Calu3 (cell line): ENCODE measurements at regions not wholly inside any gene's neighbourhood (a gene's known extent, or its start where the extent isn't known, plus 50 kb on each side); places are given as distances from the start of the nearest gene placed in this dataset.

Source experiments
- BruUV-seq: library from RNA; stranded (reverse); fragments of 400-500 nt; replicated peaks from 2 replicates; lab custom pipeline; 2021; lab: Mats Ljungman, UMichigan
- CTCF ChIA-PET: fragments of 300-600 bp; sonication (Branson Sonifier 250); formaldehyde crosslinking; loops from one replicate; lab custom pipeline; 2022; ENCODE audit warnings: antibody characterized with exemption; lab: Charles Lee
- DNase-seq: peaks from one replicate; pipeline ENCODE4 v3.0.0; 2022
- H3K27ac Mint-ChIP-seq: one replicate; pipeline ENCODE4 v1.8.0; 2022; ENCODE audit warnings: mixed read lengths; ENCODE audit not compliant: unreplicated experiment
- H3K27me3 Mint-ChIP-seq: one replicate; pipeline ENCODE4 v1.8.0; 2022; ENCODE audit warnings: mixed read lengths; ENCODE audit not compliant: unreplicated experiment
- H3K36me3 Mint-ChIP-seq: one replicate; pipeline ENCODE4 v1.8.0; 2022; ENCODE audit warnings: mild to moderate bottlenecking, moderate library complexity, mixed read lengths; ENCODE audit not compliant: insufficient read depth, unreplicated experiment
- H3K4me1 Mint-ChIP-seq: one replicate; pipeline ENCODE4 v1.8.0; 2022; ENCODE audit warnings: mild to moderate bottlenecking, low read depth, mixed read lengths; ENCODE audit not compliant: unreplicated experiment
- H3K4me3 Mint-ChIP-seq: one replicate; pipeline ENCODE4 v1.8.0; 2022; ENCODE audit warnings: mild to moderate bottlenecking, low read depth, moderate library complexity, mixed read lengths; ENCODE audit not compliant: unreplicated experiment
- H3K9me3 Mint-ChIP-seq: one replicate; pipeline ENCODE4 v1.8.0; 2022; ENCODE audit warnings: low read depth, mixed read lengths; ENCODE audit not compliant: unreplicated experiment
- intact Hi-C: fragments of 100-400 bp; cut with micrococcal nuclease; formaldehyde crosslinking; loops from one replicate; pipeline ENCODE4 v1.10.0; 2022; ENCODE audit not compliant: unreplicated experiment
- TF ChIP-seq, protein P1 (sequence below): fragments of 200-600 bp; IDR thresholded peaks from one replicate; pipeline ENCODE4 v1.8.0; 2022; ENCODE audit warnings: antibody characterized with exemption; ENCODE audit not compliant: unreplicated experiment

- TF ChIP-seq, protein P1, sequence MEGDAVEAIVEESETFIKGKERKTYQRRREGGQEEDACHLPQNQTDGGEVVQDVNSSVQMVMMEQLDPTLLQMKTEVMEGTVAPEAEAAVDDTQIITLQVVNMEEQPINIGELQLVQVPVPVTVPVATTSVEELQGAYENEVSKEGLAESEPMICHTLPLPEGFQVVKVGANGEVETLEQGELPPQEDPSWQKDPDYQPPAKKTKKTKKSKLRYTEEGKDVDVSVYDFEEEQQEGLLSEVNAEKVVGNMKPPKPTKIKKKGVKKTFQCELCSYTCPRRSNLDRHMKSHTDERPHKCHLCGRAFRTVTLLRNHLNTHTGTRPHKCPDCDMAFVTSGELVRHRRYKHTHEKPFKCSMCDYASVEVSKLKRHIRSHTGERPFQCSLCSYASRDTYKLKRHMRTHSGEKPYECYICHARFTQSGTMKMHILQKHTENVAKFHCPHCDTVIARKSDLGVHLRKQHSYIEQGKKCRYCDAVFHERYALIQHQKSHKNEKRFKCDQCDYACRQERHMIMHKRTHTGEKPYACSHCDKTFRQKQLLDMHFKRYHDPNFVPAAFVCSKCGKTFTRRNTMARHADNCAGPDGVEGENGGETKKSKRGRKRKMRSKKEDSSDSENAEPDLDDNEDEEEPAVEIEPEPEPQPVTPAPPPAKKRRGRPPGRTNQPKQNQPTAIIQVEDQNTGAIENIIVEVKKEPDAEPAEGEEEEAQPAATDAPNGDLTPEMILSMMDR, result no peak
- DNase-seq, result no peak
- Mint-ChIP-seq H3K4me1 (no peaks in the 10 kb centered on the region), H3K27ac (no peak overlapping the region), H3K9me3 (no peaks in the 10 kb centered on the region), H3K4me3 (no peak overlapping the region), H3K36me3 (no peaks in the 10 kb centered on the region), H3K27me3 (peaks cover 78% of the 10 kb centered on the region)
- intact Hi-C loops, result no loop called here
- BruUV-seq, result no TSS peak
- CTCF ChIA-PET, result interaction anchor here (0.6 to 0.7 kb wide), 2 partner anchors 14 to 141 kb away, joined by 3 read pairs; no protein-coding TSS in a partner anchor
Observed at GRCh38 chr3:135740751-135741150, 224.8 kb upstream of the PPP2R3A start.

- CTCF ChIA-PET, result no interaction called here
- peaks cover 90% of the 10 kb centered on the region for H3K27me3 Mint-ChIP-seq
Observed at GRCh38 chr3:135751991-135752390, 213.5 kb upstream of the PPP2R3A start.

DNA sequence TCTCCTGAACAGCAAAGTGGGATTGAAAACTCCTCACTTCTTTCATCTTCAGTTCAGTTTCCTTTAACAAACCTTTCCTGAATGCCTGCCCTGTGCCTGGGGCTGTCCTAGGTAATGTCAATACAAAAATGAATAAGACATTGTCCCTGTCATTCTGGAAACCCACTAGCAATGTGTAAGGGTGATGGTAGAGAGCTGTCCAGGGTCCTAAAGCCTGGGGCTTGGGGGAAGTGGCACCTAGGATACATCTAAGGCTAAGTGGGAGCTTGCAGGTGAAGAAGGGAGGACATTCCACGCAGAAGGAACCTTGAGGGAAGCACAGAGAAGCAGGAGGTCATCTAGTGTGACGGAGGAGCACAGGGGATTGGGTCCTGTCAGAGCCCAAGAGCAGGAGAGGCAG is 212.7 kb upstream of the PPP2R3A start:
- H3K4me1 Mint-ChIP-seq, result no peaks in the 10 kb centered on the region
- no TSS peak for BruUV-seq
- no peaks in the 10 kb centered on the region for H3K36me3 Mint-ChIP-seq

More at GRCh38 chr3:135751991-135752390, 213.5 kb upstream of the PPP2R3A start:
- no peak overlapping the region for H3K27ac Mint-ChIP-seq
- TF ChIP-seq, protein P1, result no peak
- no peak for DNase-seq
- no peaks in the 10 kb centered on the region for H3K9me3 Mint-ChIP-seq
- no peaks in the 10 kb centered on the region for H3K4me1 Mint-ChIP-seq
- intact Hi-C loops, result no loop called here
- BruUV-seq, result no TSS peak
- no peaks in the 10 kb centered on the region for H3K36me3 Mint-ChIP-seq
- H3K4me3 Mint-ChIP-seq, result no peak overlapping the region

DNA sequence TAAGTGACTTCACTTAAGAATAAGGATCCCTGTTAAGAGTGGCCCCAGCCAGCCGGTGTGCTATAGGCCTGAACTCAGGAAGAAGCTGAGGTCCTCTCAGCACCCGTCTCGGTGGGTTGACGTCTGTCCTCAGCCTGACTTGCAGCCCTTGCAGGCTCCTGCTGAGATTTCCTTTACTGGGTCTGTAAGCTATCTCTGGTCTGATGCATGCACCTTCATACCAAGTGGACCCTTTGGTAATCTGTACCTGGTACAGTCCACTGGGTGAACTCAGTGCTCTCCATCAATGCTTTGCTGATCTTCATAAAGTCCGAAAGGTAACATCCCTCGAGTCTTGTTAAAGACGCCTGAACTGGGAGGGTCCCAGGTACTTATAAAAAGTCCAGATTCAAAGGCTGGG is 212.0 kb upstream of the PPP2R3A start:
- Mint-ChIP-seq H3K4me3 (no peak overlapping the region), H3K27ac (no peak overlapping the region), H3K27me3 (peaks cover 92% of the 10 kb centered on the region), H3K4me1 (no peaks in the 10 kb centered on the region), H3K36me3 (no peaks in the 10 kb centered on the region), H3K9me3 (no peaks in the 10 kb centered on the region)
- DNase-seq, result no peak
- intact Hi-C loops, result no loop called here
- CTCF ChIA-PET, result no interaction called here
- TF ChIP-seq, protein P1, result no peak
- no TSS peak for BruUV-seq

More for the DNA sequence above, 212.7 kb upstream of the PPP2R3A start:
- CTCF ChIA-PET, result no interaction called here
- TF ChIP-seq, protein P1, result no peak
- Mint-ChIP-seq H3K27me3 (peaks cover 90% of the 10 kb centered on the region), H3K4me3 (no peak overlapping the region), H3K27ac (no peak overlapping the region), H3K9me3 (no peaks in the 10 kb centered on the region)
- intact Hi-C loops, result no loop called here
- peak; percentile 29 for DNase-seq
